ENCODE measurements at regions not wholly inside any gene's neighbourhood (a gene's known extent, or its start where the extent isn't known, plus 50 kb on each side); places are given as distances from the start of the nearest gene placed in this dataset.

DNA sequence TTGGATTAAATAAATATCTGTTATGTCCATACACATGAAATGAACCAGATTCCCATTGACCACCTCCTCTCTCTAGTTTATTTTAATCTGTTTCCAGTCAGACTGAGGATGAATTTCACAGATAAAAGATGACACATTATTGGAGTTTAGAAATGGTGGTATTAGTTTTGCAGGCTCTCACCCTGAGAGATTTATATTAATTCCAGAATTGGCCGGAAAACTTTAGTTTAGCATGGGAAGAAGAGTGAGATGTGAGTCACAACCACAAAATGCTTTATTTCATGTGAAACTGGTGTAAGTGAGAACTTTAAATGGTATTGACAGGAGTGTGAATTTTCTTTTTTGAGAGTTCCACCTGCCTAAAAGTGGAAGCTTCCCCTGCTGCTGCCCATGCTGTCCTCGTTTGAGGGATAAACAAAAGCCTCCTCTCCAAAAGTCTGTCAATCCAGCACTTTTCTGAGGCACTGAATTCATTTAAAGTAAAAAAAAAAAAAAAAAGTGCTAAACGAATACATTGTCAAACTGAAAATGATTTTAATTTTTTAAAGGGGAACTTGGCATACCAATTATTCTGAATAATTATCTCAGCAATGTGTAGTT lies 65.1 kb upstream of the EPHA3 start:
- no peak for DNase-seq (ENCODE audit: low spot score)

DNA sequence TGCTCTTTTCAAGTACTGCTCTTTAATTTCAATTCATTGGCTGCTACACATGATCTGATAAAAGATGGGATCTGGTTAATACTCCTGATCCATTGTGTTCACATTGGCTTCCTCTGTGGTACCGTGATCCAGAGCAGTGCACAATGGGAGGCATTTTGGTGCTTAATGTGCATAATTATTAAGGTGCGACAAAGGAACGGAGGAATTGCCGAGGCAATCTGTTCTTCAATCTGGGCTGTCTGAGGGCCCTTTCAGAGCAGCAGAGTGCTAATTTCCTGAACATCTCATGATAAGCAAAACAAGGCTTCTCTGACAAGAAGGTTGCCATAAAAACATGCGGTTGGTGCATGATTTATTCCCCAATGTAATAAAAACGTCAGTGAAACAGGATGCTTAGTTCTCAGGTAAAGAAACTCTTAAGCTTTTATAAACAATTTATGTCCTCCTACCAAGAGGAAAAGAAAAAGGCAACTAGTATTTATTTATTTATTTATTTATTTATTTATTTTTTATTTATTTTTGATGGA lies 64.0 kb upstream of the EPHA3 start:
- DNase-seq (ENCODE audit: low spot score): no peak

DNA sequence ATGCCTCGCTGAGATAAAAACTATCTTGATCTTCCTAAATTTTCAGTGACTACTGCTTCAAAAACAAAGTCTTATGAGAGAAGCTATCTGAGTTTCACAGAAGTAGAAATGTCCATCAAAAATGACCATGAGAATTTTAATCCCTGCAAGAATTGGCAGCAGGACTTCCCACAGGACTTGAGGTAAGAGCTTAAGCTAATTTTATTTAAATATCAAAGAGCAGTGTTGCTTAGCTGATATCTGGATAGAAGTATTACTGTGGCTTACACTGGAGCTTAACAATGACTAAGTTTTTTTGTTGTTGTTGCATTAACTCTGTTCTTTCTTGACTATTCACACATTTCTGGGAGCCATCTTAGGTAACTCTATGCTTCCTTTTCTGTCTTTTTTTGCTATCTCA lies 60.8 kb upstream of the EPHA3 start:
- no peak for DNase-seq (ENCODE audit: low spot score)

DNA sequence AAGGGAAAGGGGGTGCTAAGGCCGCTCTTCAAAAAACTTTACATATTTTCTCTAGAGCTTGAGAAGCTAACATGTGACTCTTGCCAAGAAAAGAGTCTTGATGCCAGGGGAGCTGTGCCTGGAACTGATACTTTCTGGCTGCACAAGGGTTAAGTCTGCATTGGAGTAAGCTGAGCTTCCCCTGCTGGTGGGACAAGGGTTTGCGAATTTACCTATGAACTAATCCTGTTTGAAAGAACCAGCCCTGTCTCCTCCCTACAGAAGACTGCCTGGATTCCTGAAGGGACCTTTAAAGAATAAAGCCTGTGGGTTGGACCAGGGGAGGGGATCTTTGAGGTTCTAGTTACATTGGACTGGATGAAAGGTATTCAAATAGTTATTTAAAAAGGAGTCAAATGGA lies 58.3 kb upstream of the EPHA3 start:
- DNase-seq (ENCODE audit: low spot score): no peak

DNA sequence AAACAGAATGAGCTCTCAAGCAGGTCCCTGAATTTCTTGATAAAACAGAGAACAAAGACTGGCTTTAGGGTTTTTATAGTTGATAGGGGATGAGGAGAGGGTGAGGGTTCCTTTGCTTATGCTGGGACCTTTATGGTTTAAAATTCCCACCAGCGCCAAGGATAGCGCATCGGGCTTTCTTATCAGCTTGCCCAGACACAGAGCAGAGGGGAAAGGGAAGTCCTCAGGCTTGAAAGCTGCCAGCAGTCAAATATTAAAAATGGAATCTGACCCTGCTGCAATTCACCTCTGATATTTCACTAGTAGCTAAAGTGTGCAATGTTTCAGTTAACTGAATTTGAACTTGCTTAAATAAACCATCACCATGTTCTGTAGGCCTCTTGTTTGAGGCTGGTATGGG lies 55.0 kb upstream of the EPHA3 start:
- DNase-seq (ENCODE audit: low spot score): no peak

DNA sequence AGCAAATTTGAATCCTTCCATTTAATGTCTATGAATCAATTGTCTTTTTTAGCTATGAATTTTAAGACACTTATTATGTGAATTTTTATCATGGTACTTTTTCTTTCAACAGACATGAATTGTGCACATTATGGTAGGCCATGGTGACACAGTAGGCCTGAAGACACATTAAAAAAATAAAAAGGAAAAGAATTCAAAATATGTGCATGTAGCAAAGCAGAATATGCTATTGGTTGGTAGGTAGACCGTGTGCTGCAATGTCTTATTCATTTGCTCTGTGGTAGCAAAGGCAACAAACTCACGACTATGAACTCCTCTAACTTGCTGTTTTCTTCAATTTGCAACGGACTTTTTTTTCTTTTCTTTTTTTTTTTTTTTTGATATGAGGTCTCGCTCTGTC lies 50.0 kb upstream of the EPHA3 start:
- DNase-seq (ENCODE audit: low spot score): no peak

Data from CD4-positive, alpha-beta T cell treated with Interleukin-15 for 4 hours (primary cell).